PC-3 (cell line): ENCODE measurements at regions not wholly inside any gene's neighbourhood (a gene's known extent, or its start where the extent isn't known, plus 50 kb on each side); places are given as distances from the start of the nearest gene placed in this dataset.

Experiments used
- ATAC-seq: fragments of 200-7000 bp; cut with Tn5 transposase; 2 replicates; pipeline ENCODE4 v1.9.1; 2020; ENCODE audit warnings: mild to moderate bottlenecking, moderate library complexity
- BruUV-seq: library from RNA; stranded (reverse); fragments of 400-500 nt; replicated peaks from 2 replicates; lab custom pipeline; 2021; lab: Mats Ljungman, UMichigan
- CTCF ChIA-PET: fragments of 300-600 bp; sonication (Branson Sonifier 250); formaldehyde crosslinking; loops from one replicate; lab custom pipeline; 2022; ENCODE audit warnings: antibody characterized with exemption; lab: Charles Lee
- POLR2A ChIA-PET: fragments of 300-600 bp; sonication (Branson Sonifier 250); formaldehyde crosslinking; loops from one replicate; lab custom pipeline; 2022; ENCODE audit warnings: antibody characterized with exemption; ENCODE audit not compliant: unreplicated experiment; lab: Charles Lee
- DNase-seq: peaks from one replicate; pipeline ENCODE4 v3.0.0-alpha.2; 2015
- H2AFZ ChIP-seq: fragments of 300-600 bp; sonication (generic); 2 replicates; pipeline ENCODE4 v1.6.0; 2016; ENCODE audit warnings: antibody characterized with exemption, low read length
- H3F3A ChIP-seq: fragments of 300-600 bp; sonication (generic); one replicate; pipeline ENCODE4 v1.6.0; 2017; ENCODE audit warnings: antibody characterized with exemption, low read length, control low read depth, mild to moderate bottlenecking; ENCODE audit not compliant: unreplicated experiment
- H3K27ac ChIP-seq: fragments of 300-600 bp; sonication (generic); 2 replicates; pipeline ENCODE4 v1.5.1; 2016; ENCODE audit warnings: mild to moderate bottlenecking, low read length
- H3K27me3 ChIP-seq: fragments of 300-600 bp; sonication (generic); 2 replicates; pipeline ENCODE4 v1.6.1; 2016; ENCODE audit warnings: low read length, mixed read lengths
- H3K36me3 ChIP-seq: fragments of 300-600 bp; sonication (generic); 2 replicates; pipeline ENCODE4 v1.6.1; 2016; ENCODE audit warnings: low read depth, mixed run types, low read length, mixed read lengths
- H3K4me1 ChIP-seq: fragments of 300-600 bp; sonication (generic); 2 replicates; pipeline ENCODE4 v1.5.1; 2016; ENCODE audit warnings: low read length; ENCODE audit not compliant: insufficient read depth
- H3K4me2 ChIP-seq: fragments of 300-600 bp; sonication (generic); 2 replicates; pipeline ENCODE4 v1.6.0; 2016; ENCODE audit warnings: low read length
- H3K4me3 ChIP-seq: fragments of 300-600 bp; sonication (generic); 2 replicates; pipeline ENCODE4 v1.5.1; 2016; ENCODE audit warnings: mild to moderate bottlenecking, low read length, mixed read lengths
- H3K79me2 ChIP-seq: fragments of 300-600 bp; sonication (generic); 2 replicates; pipeline ENCODE4 v1.6.1; 2017; ENCODE audit warnings: low read length, mixed read lengths
- H3K9ac ChIP-seq: fragments of 300-600 bp; sonication (generic); 2 replicates; pipeline ENCODE4 v1.6.0; 2016; ENCODE audit warnings: mild to moderate bottlenecking, low read length
- H3K9me2 ChIP-seq: fragments of 300-600 bp; sonication (generic); replicated peaks from 2 replicates; pipeline ENCODE4 v1.6.1; 2016; ENCODE audit warnings: mixed run types, low read length, mixed read lengths
- H3K9me3 ChIP-seq: fragments of 300-600 bp; sonication (generic); 2 replicates; pipeline ENCODE4 v1.6.1; 2016; ENCODE audit warnings: low read length, mixed read lengths
- H4K20me1 ChIP-seq: fragments of 300-600 bp; sonication (generic); 2 replicates; pipeline ENCODE4 v1.6.1; 2016; ENCODE audit warnings: low read length, mixed read lengths
- EZH2 ChIP-seq: fragments of 300-600 bp; sonication (generic); IDR thresholded peaks from one replicate; pipeline ENCODE4 v1.6.1; 2017; ENCODE audit warnings: antibody characterized with exemption, mild to moderate bottlenecking, low read length; ENCODE audit not compliant: unreplicated experiment
- EZH2phosphoT487 ChIP-seq: fragments of 300-600 bp; sonication (generic); IDR thresholded peaks from 2 replicates; pipeline ENCODE4 v1.6.1; 2018; ENCODE audit warnings: mild to moderate bottlenecking, antibody characterized with exemption, low read length, borderline replicate concordance
- intact Hi-C: fragments of 100-400 bp; cut with micrococcal nuclease; formaldehyde crosslinking; loops from 2 replicates; pipeline ENCODE4 v1.9.0; 2023
- TF ChIP-seq, protein P1 (sequence below): fragments of 300-600 bp; sonication (generic); conservative IDR thresholded peaks from 2 replicates; pipeline ENCODE4 v1.5.1; 2017; ENCODE audit warnings: antibody characterized with exemption, low read depth, mild to moderate bottlenecking, low read length

DNA sequence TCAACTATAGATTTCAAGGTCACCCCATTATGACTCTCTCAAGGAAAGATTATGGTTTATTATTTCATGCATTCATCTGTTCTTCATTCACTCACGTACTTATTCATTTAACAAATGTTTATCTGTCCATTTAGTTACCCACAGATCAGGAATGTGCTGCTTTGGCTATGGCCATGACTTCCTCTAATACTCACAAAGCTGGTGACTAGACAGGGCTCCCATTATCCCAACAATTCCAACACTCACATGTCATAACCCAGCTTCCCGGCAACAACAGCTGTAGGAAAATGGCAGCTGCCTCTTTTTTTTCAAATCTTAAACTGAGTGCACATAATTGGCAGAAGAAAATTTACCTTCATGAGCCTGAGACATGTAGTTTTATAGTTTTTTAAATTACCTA, 190.8 kb upstream of the CCDC196 start:
- Histone ChIP-seq H4K20me1 (no peaks in the 10 kb centered on the region), H3K27ac (no peak overlapping the region), H3K79me2 (no peaks in the 10 kb centered on the region), H3F3A (no peaks in the 10 kb centered on the region), H3K36me3 (no peaks in the 10 kb centered on the region), H3K4me2 (no peak overlapping the region), H3K9me3 (no peaks in the 10 kb centered on the region), H3K27me3 (peaks cover 31% of the 10 kb centered on the region), H3K4me1 (no peaks in the 10 kb centered on the region), H2AFZ (no peak overlapping the region), H3K9me2 (no peaks in the 10 kb centered on the region), H3K4me3 (no peak overlapping the region), H3K9ac (no peak overlapping the region)
- DNase-seq = no peak
- intact Hi-C loops = no loop called here
- CTCF ChIA-PET = no interaction called here
- ATAC-seq = no peak
- TF ChIP-seq EZH2phosphoT487 (no peak), EZH2 (no peak)
- TF ChIP-seq, protein P1, sequence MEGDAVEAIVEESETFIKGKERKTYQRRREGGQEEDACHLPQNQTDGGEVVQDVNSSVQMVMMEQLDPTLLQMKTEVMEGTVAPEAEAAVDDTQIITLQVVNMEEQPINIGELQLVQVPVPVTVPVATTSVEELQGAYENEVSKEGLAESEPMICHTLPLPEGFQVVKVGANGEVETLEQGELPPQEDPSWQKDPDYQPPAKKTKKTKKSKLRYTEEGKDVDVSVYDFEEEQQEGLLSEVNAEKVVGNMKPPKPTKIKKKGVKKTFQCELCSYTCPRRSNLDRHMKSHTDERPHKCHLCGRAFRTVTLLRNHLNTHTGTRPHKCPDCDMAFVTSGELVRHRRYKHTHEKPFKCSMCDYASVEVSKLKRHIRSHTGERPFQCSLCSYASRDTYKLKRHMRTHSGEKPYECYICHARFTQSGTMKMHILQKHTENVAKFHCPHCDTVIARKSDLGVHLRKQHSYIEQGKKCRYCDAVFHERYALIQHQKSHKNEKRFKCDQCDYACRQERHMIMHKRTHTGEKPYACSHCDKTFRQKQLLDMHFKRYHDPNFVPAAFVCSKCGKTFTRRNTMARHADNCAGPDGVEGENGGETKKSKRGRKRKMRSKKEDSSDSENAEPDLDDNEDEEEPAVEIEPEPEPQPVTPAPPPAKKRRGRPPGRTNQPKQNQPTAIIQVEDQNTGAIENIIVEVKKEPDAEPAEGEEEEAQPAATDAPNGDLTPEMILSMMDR = no peak
- POLR2A ChIA-PET = no interaction called here
- BruUV-seq = no TSS peak

DNA sequence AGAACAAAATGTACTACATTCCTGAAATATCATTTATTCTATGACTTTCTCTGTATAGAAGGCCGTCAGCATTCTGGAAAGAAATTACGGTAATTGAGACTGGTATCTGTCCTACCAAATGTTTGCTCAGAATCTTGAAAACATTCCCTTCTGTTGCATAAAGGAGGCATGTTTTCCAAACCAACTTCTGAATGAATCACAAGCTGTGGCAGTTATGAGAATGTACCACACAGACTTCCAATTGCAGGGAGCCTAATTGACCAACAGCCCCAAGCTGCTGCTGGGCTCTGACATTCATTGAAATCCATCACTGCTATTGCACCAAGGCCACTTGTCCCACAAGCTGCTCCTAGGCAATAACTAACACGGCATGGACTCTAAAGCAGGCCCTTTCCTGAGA, 185.3 kb upstream of the CCDC196 start:
- ATAC-seq (no peak), DNase-seq (no peak)
- Histone ChIP-seq H3K9me3 (no peaks in the 10 kb centered on the region), H3K4me3 (no peak overlapping the region), H3K79me2 (no peaks in the 10 kb centered on the region), H3K36me3 (no peaks in the 10 kb centered on the region), H3K9ac (no peak overlapping the region), H3K4me2 (no peak overlapping the region), H3F3A (no peaks in the 10 kb centered on the region), H3K27me3 (peaks cover 13% of the 10 kb centered on the region; the same call in 1 of the 2 replicates), H2AFZ (no peak overlapping the region), H3K9me2 (no peaks in the 10 kb centered on the region; the same call in 1 of the 2 replicates), H4K20me1 (no peaks in the 10 kb centered on the region), H3K27ac (no peak overlapping the region), H3K4me1 (no peaks in the 10 kb centered on the region)
- ChIA-PET CTCF (no interaction called here), POLR2A (no interaction called here)
- TF ChIP-seq EZH2phosphoT487 (no peak), EZH2 (no peak)
- TF ChIP-seq, protein P1 = no peak
- intact Hi-C loops = no loop called here
- BruUV-seq = no TSS peak

DNA sequence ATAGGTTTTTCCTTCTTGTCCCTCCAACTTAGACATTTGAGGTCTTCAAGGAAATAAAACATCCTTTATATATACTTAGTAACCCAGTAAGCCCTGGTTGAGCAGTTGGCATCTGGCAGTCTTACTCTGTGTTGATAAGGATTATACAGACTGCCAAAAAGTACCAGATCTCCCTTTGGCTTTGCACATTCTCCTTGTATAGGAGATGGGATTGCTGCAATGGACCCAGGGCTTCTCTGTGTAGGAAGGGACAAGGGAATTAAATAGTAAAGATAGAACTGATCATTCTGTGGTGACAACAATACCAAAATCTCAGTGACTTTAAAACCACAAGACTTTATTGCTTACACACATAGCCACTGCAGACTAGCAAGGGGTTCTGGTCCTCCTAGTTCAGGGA, 180.1 kb upstream of the CCDC196 start:
- intact Hi-C loops = no loop called here
- CTCF ChIA-PET = no interaction called here
- H3K27me3 ChIP-seq = peaks cover 13% of the 10 kb centered on the region; the same call in 1 of the 2 replicates

More for the DNA sequence above, 180.1 kb upstream of the CCDC196 start:
- no peaks in the 10 kb centered on the region; the same call in 1 of the 2 replicates for H3K9me2 ChIP-seq
- H3K4me1 ChIP-seq = no peaks in the 10 kb centered on the region
- H3F3A ChIP-seq = no peaks in the 10 kb centered on the region
- H3K4me2 ChIP-seq = no peak overlapping the region
- H4K20me1 ChIP-seq = no peaks in the 10 kb centered on the region
- H3K27ac ChIP-seq = no peak overlapping the region
- no peaks in the 10 kb centered on the region for H3K79me2 ChIP-seq
- BruUV-seq = no TSS peak
- H3K9ac ChIP-seq = no peak overlapping the region
- H3K36me3 ChIP-seq = no peaks in the 10 kb centered on the region
- POLR2A ChIA-PET = no interaction called here
- TF ChIP-seq EZH2phosphoT487 (no peak), EZH2 (no peak)
- TF ChIP-seq, protein P1 = no peak
- no peak overlapping the region for H3K4me3 ChIP-seq
- H3K9me3 ChIP-seq = no peaks in the 10 kb centered on the region
- ATAC-seq (no peak), DNase-seq (no peak)
- no peak overlapping the region for H2AFZ ChIP-seq
